PFSK-1 (cell line): ENCODE measurements at regions not wholly inside any gene's neighbourhood (a gene's known extent, or its start where the extent isn't known, plus 50 kb on each side); places are given as distances from the start of the nearest gene placed in this dataset.

ENCODE experiments used
- FOXP2 ChIP-seq: optimal IDR thresholded peaks from 2 replicates; pipeline ENCODE3; 2011; ENCODE audit warnings: borderline replicate concordance, control low read depth, inconsistent platforms; ENCODE audit not compliant: insufficient read depth; ENCODE audit errors: extremely low read length, extremely low read depth
- POLR2AphosphoS5 ChIP-seq: IDR thresholded peaks from 2 replicates; pipeline ENCODE4 v1.6.1; 2012; ENCODE audit warnings: low read depth, mild to moderate bottlenecking, control low read depth, low read length, moderate library complexity
- REST ChIP-seq, 2 experiments: IDR thresholded peaks; 2 replicates each; pipeline versions ENCODE4 v1.6.1 to v1.8.0; 2011 to 2012; ENCODE audit warnings: low read depth in 2 of 2, low read length in 2 of 2, control low read depth in 1 of 2, inconsistent platforms in 1 of 2, mild to moderate bottlenecking in 1 of 2, moderate library complexity in 1 of 2; ENCODE audit not compliant: insufficient read depth in 1 of 2
- SIN3A ChIP-seq: IDR thresholded peaks from 2 replicates; pipeline ENCODE4 v1.6.1; 2012; ENCODE audit warnings: mild to moderate bottlenecking, low read length, moderate library complexity, borderline replicate concordance; ENCODE audit not compliant: insufficient read depth
- TAF1 ChIP-seq: IDR thresholded peaks from 2 replicates; pipeline ENCODE4 v1.6.1; 2012; ENCODE audit warnings: low read length, control low read depth, borderline replicate concordance; ENCODE audit not compliant: insufficient read depth

- TF ChIP-seq TAF1 (no peak), REST (IDR thresholded peaks at IDR 0.05; ENCODE audit: insufficient read depth in 1 of 2, low read depth in 2 of 2, low read length in 2 of 2) (no peak), SIN3A (no peak), POLR2AphosphoS5 (no peak), FOXP2 (no peak)
Observed at GRCh38 chr6:139600343-139600742, 225.9 kb upstream of the CITED2 start.
